ENCODE measurements at regions not wholly inside any gene's neighbourhood (a gene's known extent, or its start where the extent isn't known, plus 50 kb on each side); places are given as distances from the start of the nearest gene placed in this dataset.

GRCh38 chr4:114034189-114034588 lies 54.7 kb upstream of the ARSJ start:
- Histone ChIP-seq H2BK15ac (ENCODE audit: low read depth, poor library complexity, severe bottlenecking) (no peak overlapping the region), H2BK5ac (ENCODE audit: low read depth, low read length, poor library complexity, severe bottlenecking) (no peak overlapping the region), H3K36me3 (ENCODE audit: control insufficient read depth in 1 of 2, insufficient read depth in 2 of 2, low read depth in 1 of 2, low read length in 2 of 2) (no peaks in the 10 kb centered on the region), H3K18ac (ENCODE audit: low read depth in 1 of 2, low read length in 2 of 2) (no peak overlapping the region), H4K91ac (ENCODE audit: low read length) (no peak overlapping the region), H3K79me1 (replicated peaks; ENCODE audit: low read length, poor library complexity, severe bottlenecking) (no peaks in the 10 kb centered on the region), H2BK12ac (ENCODE audit: low read length in 2 of 2) (no peak overlapping the region), H3K23ac (ENCODE audit: low read length in 2 of 2) (no peak overlapping the region), H3K4me3 (ENCODE audit: insufficient read depth in 1 of 2, low read depth in 1 of 2, low read length in 2 of 2) (no peak overlapping the region), H3K27ac (ENCODE audit: low read length, poor library complexity, severe bottlenecking) (no peak overlapping the region), H3K4me1 (ENCODE audit: control insufficient read depth, insufficient read depth, low read depth, low read length) (no peaks in the 10 kb centered on the region), H3K4ac (ENCODE audit: low read depth in 1 of 2, low read length in 2 of 2) (no peak overlapping the region), H2AFZ (ENCODE audit: low read depth, low read length) (no peak overlapping the region), H2AK5ac (ENCODE audit: low read length, severe bottlenecking) (no peak overlapping the region), H4K8ac (ENCODE audit: low read length) (no peak overlapping the region), H2BK120ac (ENCODE audit: low read depth, low read length) (no peak overlapping the region), H3K9me3 (ENCODE audit: control insufficient read depth, low read length) (no peaks in the 10 kb centered on the region), H3K27me3 (ENCODE audit: control insufficient read depth in 1 of 2, insufficient read depth in 1 of 2, low read length in 2 of 2) (no peaks in the 10 kb centered on the region), H3K14ac (ENCODE audit: low read length in 2 of 2) (no peak overlapping the region), H3K9ac (ENCODE audit: low read length) (no peak overlapping the region), H3K4me2 (ENCODE audit: low read length, poor library complexity, severe bottlenecking) (no peak overlapping the region)
- no peak for DNase-seq

- H3K79me1 ChIP-seq (replicated peaks; ENCODE audit: low read length, poor library complexity, severe bottlenecking), result no peaks in the 10 kb centered on the region
- no peak overlapping the region for H4K91ac ChIP-seq (ENCODE audit: low read length)
- no peak overlapping the region for H2BK12ac ChIP-seq (ENCODE audit: low read length in 2 of 2)
- no peak overlapping the region for H2BK120ac ChIP-seq (ENCODE audit: low read depth, low read length)
- no peaks in the 10 kb centered on the region for H3K27me3 ChIP-seq (ENCODE audit: control insufficient read depth in 1 of 2, insufficient read depth in 1 of 2, low read length in 2 of 2)
- no peaks in the 10 kb centered on the region for H3K9me3 ChIP-seq (ENCODE audit: control insufficient read depth, low read length)
- no peak overlapping the region for H2AFZ ChIP-seq (ENCODE audit: low read depth, low read length)
- H3K18ac ChIP-seq (ENCODE audit: low read depth in 1 of 2, low read length in 2 of 2), result no peak overlapping the region
- no peak overlapping the region for H3K9ac ChIP-seq (ENCODE audit: low read length)
- H3K27ac ChIP-seq (ENCODE audit: low read length, poor library complexity, severe bottlenecking), result no peak overlapping the region
- DNase-seq, result no peak
- WGBS, result 100% methylated on average over 3 of the region's 4 CpGs
- H3K4me1 ChIP-seq (ENCODE audit: control insufficient read depth, insufficient read depth, low read depth, low read length), result no peaks in the 10 kb centered on the region
- H2AK5ac ChIP-seq (ENCODE audit: low read length, severe bottlenecking), result no peak overlapping the region
- H3K23ac ChIP-seq (ENCODE audit: low read length in 2 of 2), result no peak overlapping the region
- no peak overlapping the region for H2BK15ac ChIP-seq (ENCODE audit: low read depth, poor library complexity, severe bottlenecking)
- no peak overlapping the region for H3K4me3 ChIP-seq (ENCODE audit: insufficient read depth in 1 of 2, low read depth in 1 of 2, low read length in 2 of 2)
- H3K36me3 ChIP-seq (ENCODE audit: control insufficient read depth in 1 of 2, insufficient read depth in 2 of 2, low read depth in 1 of 2, low read length in 2 of 2), result no peaks in the 10 kb centered on the region
- H2BK5ac ChIP-seq (ENCODE audit: low read depth, low read length, poor library complexity, severe bottlenecking), result no peak overlapping the region
- no peak overlapping the region for H4K8ac ChIP-seq (ENCODE audit: low read length)
- H3K4ac ChIP-seq (ENCODE audit: low read depth in 1 of 2, low read length in 2 of 2), result no peak overlapping the region
- no peak overlapping the region for H3K4me2 ChIP-seq (ENCODE audit: low read length, poor library complexity, severe bottlenecking)
- no peak overlapping the region for H3K14ac ChIP-seq (ENCODE audit: low read length in 2 of 2)
These were observed 57.0 kb upstream of the ARSJ start for GRCh38 chr4:114036426-114036825.

GRCh38 chr4:114036864-114037263 lies 57.4 kb upstream of the ARSJ start:
- Histone ChIP-seq H2BK5ac (ENCODE audit: low read depth, low read length, poor library complexity, severe bottlenecking) (no peak overlapping the region), H3K9me3 (ENCODE audit: control insufficient read depth, low read length) (no peaks in the 10 kb centered on the region), H3K4me2 (ENCODE audit: low read length, poor library complexity, severe bottlenecking) (no peak overlapping the region), H3K27ac (ENCODE audit: low read length, poor library complexity, severe bottlenecking) (no peak overlapping the region), H2AK5ac (ENCODE audit: low read length, severe bottlenecking) (no peak overlapping the region), H2BK15ac (ENCODE audit: low read depth, poor library complexity, severe bottlenecking) (no peak overlapping the region), H3K4ac (ENCODE audit: low read depth in 1 of 2, low read length in 2 of 2) (no peak overlapping the region), H3K79me1 (replicated peaks; ENCODE audit: low read length, poor library complexity, severe bottlenecking) (no peaks in the 10 kb centered on the region), H4K8ac (ENCODE audit: low read length) (no peak overlapping the region), H3K18ac (ENCODE audit: low read depth in 1 of 2, low read length in 2 of 2) (no peak overlapping the region), H4K91ac (ENCODE audit: low read length) (no peak overlapping the region), H3K4me3 (ENCODE audit: insufficient read depth in 1 of 2, low read depth in 1 of 2, low read length in 2 of 2) (no peak overlapping the region), H3K4me1 (ENCODE audit: control insufficient read depth, insufficient read depth, low read depth, low read length) (no peaks in the 10 kb centered on the region), H3K14ac (ENCODE audit: low read length in 2 of 2) (no peak overlapping the region), H2AFZ (ENCODE audit: low read depth, low read length) (no peak overlapping the region), H2BK12ac (ENCODE audit: low read length in 2 of 2) (no peak overlapping the region), H3K27me3 (ENCODE audit: control insufficient read depth in 1 of 2, insufficient read depth in 1 of 2, low read length in 2 of 2) (no peaks in the 10 kb centered on the region), H3K9ac (ENCODE audit: low read length) (no peak overlapping the region), H2BK120ac (ENCODE audit: low read depth, low read length) (no peak overlapping the region), H3K36me3 (ENCODE audit: control insufficient read depth in 1 of 2, insufficient read depth in 2 of 2, low read depth in 1 of 2, low read length in 2 of 2) (no peaks in the 10 kb centered on the region), H3K23ac (ENCODE audit: low read length in 2 of 2) (no peak overlapping the region)
- WGBS, result 89% methylated on average over 5 of the region's 5 CpGs
- DNase-seq, result no peak

- Histone ChIP-seq H3K36me3 (ENCODE audit: control insufficient read depth in 1 of 2, insufficient read depth in 2 of 2, low read depth in 1 of 2, low read length in 2 of 2) (no peaks in the 10 kb centered on the region), H3K18ac (ENCODE audit: low read depth in 1 of 2, low read length in 2 of 2) (no peak overlapping the region), H3K4me3 (ENCODE audit: insufficient read depth in 1 of 2, low read depth in 1 of 2, low read length in 2 of 2) (no peak overlapping the region), H2BK5ac (ENCODE audit: low read depth, low read length, poor library complexity, severe bottlenecking) (no peak overlapping the region), H2BK15ac (ENCODE audit: low read depth, poor library complexity, severe bottlenecking) (no peak overlapping the region), H3K27me3 (ENCODE audit: control insufficient read depth in 1 of 2, insufficient read depth in 1 of 2, low read length in 2 of 2) (no peaks in the 10 kb centered on the region), H3K79me1 (replicated peaks; ENCODE audit: low read length, poor library complexity, severe bottlenecking) (no peaks in the 10 kb centered on the region), H3K27ac (ENCODE audit: low read length, poor library complexity, severe bottlenecking) (no peak overlapping the region), H3K9ac (ENCODE audit: low read length) (no peak overlapping the region), H3K14ac (ENCODE audit: low read length in 2 of 2) (no peak overlapping the region), H3K23ac (ENCODE audit: low read length in 2 of 2) (no peak overlapping the region), H2BK120ac (ENCODE audit: low read depth, low read length) (no peak overlapping the region), H3K9me3 (ENCODE audit: control insufficient read depth, low read length) (no peaks in the 10 kb centered on the region), H4K91ac (ENCODE audit: low read length) (no peak overlapping the region), H3K4me1 (ENCODE audit: control insufficient read depth, insufficient read depth, low read depth, low read length) (no peaks in the 10 kb centered on the region), H3K4me2 (ENCODE audit: low read length, poor library complexity, severe bottlenecking) (no peak overlapping the region), H2AFZ (ENCODE audit: low read depth, low read length) (no peak overlapping the region), H4K8ac (ENCODE audit: low read length) (no peak overlapping the region), H2AK5ac (ENCODE audit: low read length, severe bottlenecking) (no peak overlapping the region), H3K4ac (ENCODE audit: low read depth in 1 of 2, low read length in 2 of 2) (no peak overlapping the region), H2BK12ac (ENCODE audit: low read length in 2 of 2) (no peak overlapping the region)
- WGBS, result no CpG with 5 or more reads among the region's 1 CpG
- DNase-seq, result no peak
These were observed 58.5 kb upstream of the ARSJ start for GRCh38 chr4:114037988-114038387.

Data from mesenchymal stem cell (in vitro differentiated cells and primary cell).